Caco-2 (cell line): ENCODE measurements at regions not wholly inside any gene's neighbourhood (a gene's known extent, or its start where the extent isn't known, plus 50 kb on each side); places are given as distances from the start of the nearest gene placed in this dataset.

Source experiments
- BruUV-seq: library from RNA; stranded (reverse); fragments of 400-500 nt; replicated peaks from 2 replicates; lab custom pipeline; 2021; lab: Mats Ljungman, UMichigan
- CTCF ChIA-PET: fragments of 300-600 bp; sonication (Branson Sonifier 250); formaldehyde crosslinking; loops from one replicate; lab custom pipeline; 2022; ENCODE audit warnings: antibody characterized with exemption; lab: Charles Lee
- POLR2A ChIA-PET: fragments of 300-600 bp; sonication (Branson Sonifier 250); formaldehyde crosslinking; loops from one replicate; lab custom pipeline; 2022; ENCODE audit warnings: antibody characterized with exemption; lab: Charles Lee
- DNase-seq, 2 experiments: peaks; one replicate each; pipeline versions ENCODE4 v3.0.0 to v3.0.0-alpha.2; 2020 to 2022
- H3K27me3 ChIP-seq: replicated peaks from 2 replicates; pipeline ENCODE4 v1.6.0; 2011; ENCODE audit warnings: low read length; ENCODE audit not compliant: control insufficient read depth, insufficient read depth
- H3K36me3 ChIP-seq: 2 replicates; pipeline ENCODE4 v1.5.1; 2011; ENCODE audit warnings: low read length; ENCODE audit not compliant: control insufficient read depth, insufficient read depth
- H3K4me1 ChIP-seq: fragments of 250-450 bp; sonication (Bioruptor Pico); 2 replicates; pipeline ENCODE4 v1.5.1; 2020; ENCODE audit warnings: mild to moderate bottlenecking
- H3K4me3 ChIP-seq: 2 replicates; pipeline ENCODE4 v1.5.1; 2011; ENCODE audit warnings: low read depth, mild to moderate bottlenecking, control low read depth, low read length
- H3K9me3 ChIP-seq: fragments of 250-450 bp; sonication (Bioruptor Pico); 2 replicates; pipeline ENCODE4 v1.5.1; 2020; ENCODE audit warnings: mild to moderate bottlenecking, moderate library complexity
- H3K27ac Mint-ChIP-seq: one replicate; pipeline ENCODE4 v1.8.0; 2022; ENCODE audit warnings: mixed read lengths; ENCODE audit not compliant: unreplicated experiment
- H3K27me3 Mint-ChIP-seq: one replicate; pipeline ENCODE4 v1.8.0; 2022; ENCODE audit warnings: mixed read lengths; ENCODE audit not compliant: insufficient read depth, unreplicated experiment
- H3K36me3 Mint-ChIP-seq: one replicate; pipeline ENCODE4 v1.8.0; 2022; ENCODE audit warnings: mild to moderate bottlenecking, mixed read lengths; ENCODE audit not compliant: insufficient read depth, unreplicated experiment
- H3K4me1 Mint-ChIP-seq: one replicate; pipeline ENCODE4 v1.8.0; 2022; ENCODE audit warnings: low read depth, mixed read lengths; ENCODE audit not compliant: unreplicated experiment
- H3K4me3 Mint-ChIP-seq: one replicate; pipeline ENCODE4 v1.8.0; 2022; ENCODE audit warnings: mild to moderate bottlenecking, moderate library complexity, mixed read lengths; ENCODE audit not compliant: unreplicated experiment
- H3K9me3 Mint-ChIP-seq: one replicate; pipeline ENCODE4 v1.8.0; 2022; ENCODE audit warnings: mixed read lengths; ENCODE audit not compliant: unreplicated experiment
- CTCF ChIP-seq, 2 experiments: fragments of 200-600 bp in 1 of 2; IDR thresholded peaks; 1 replicate in 1 of 2; 2 replicates in 1 of 2; pipeline versions ENCODE4 v1.5.1 to v1.8.0; 2011 to 2022; ENCODE audit warnings: antibody characterized with exemption in 1 of 2, control low read depth in 1 of 2, inconsistent platforms in 1 of 2, low read depth in 1 of 2, low read length in 1 of 2, mild to moderate bottlenecking in 1 of 2, moderate library complexity in 1 of 2; ENCODE audit not compliant: insufficient read depth in 1 of 2, severe bottlenecking in 1 of 2, unreplicated experiment in 1 of 2
- intact Hi-C: fragments of 100-400 bp; cut with micrococcal nuclease; formaldehyde crosslinking; loops from one replicate; pipeline ENCODE4 v1.10.0; 2022; ENCODE audit not compliant: unreplicated experiment

GRCh38 chr5:92472981-92473566, 1090.0 kb upstream of the ARRDC3 start:
- Histone ChIP-seq H3K36me3 (no peaks in the 10 kb centered on the region), H3K4me3 (no peak overlapping the region), H3K9me3 (no peaks in the 10 kb centered on the region), H3K27me3 (no peaks in the 10 kb centered on the region), H3K4me1 (no peaks in the 10 kb centered on the region)
- Mint-ChIP-seq H3K27ac (no peak overlapping the region), H3K36me3 (no peaks in the 10 kb centered on the region), H3K4me1 (no peaks in the 10 kb centered on the region), H3K9me3 (peaks cover 19% of the 10 kb centered on the region), H3K4me3 (no peak overlapping the region), H3K27me3 (no peaks in the 10 kb centered on the region)
- ChIA-PET POLR2A (no interaction called here), CTCF (interaction anchor here (0.6 kb wide), 1 partner anchor 45 kb away, joined by 3 read pairs; no protein-coding TSS in a partner anchor)
- intact Hi-C loops, result no loop called here
- no peak for DNase-seq
- TF ChIP-seq CTCF (IDR thresholded peaks at IDR 0.05; ENCODE audit: insufficient read depth in 1 of 2, low read depth in 1 of 2, low read length in 1 of 2, severe bottlenecking in 1 of 2, unreplicated experiment in 1 of 2), result no peak
- BruUV-seq, result no TSS peak

GRCh38 chr5:92471861-92472260, 1088.7 kb upstream of the ARRDC3 start:
- Histone ChIP-seq H3K36me3 (no peaks in the 10 kb centered on the region), H3K4me1 (no peaks in the 10 kb centered on the region), H3K4me3 (no peak overlapping the region), H3K27me3 (no peaks in the 10 kb centered on the region), H3K9me3 (no peaks in the 10 kb centered on the region)
- DNase-seq, result no peak
- Mint-ChIP-seq H3K9me3 (peaks cover 19% of the 10 kb centered on the region), H3K4me1 (no peaks in the 10 kb centered on the region), H3K36me3 (no peaks in the 10 kb centered on the region), H3K4me3 (no peak overlapping the region), H3K27me3 (no peaks in the 10 kb centered on the region), H3K27ac (no peak overlapping the region)
- ChIA-PET CTCF (no interaction called here), POLR2A (no interaction called here)
- BruUV-seq, result no TSS peak
- no peak for TF ChIP-seq CTCF (IDR thresholded peaks at IDR 0.05; ENCODE audit: insufficient read depth in 1 of 2, low read depth in 1 of 2, low read length in 1 of 2, severe bottlenecking in 1 of 2, unreplicated experiment in 1 of 2)
- intact Hi-C loops, result no loop called here

- no peaks in the 10 kb centered on the region for H3K9me3 ChIP-seq
- H3K36me3 ChIP-seq, result no peaks in the 10 kb centered on the region
- H3K4me1 ChIP-seq, result no peaks in the 10 kb centered on the region
- no peak for DNase-seq
- TF ChIP-seq CTCF (IDR thresholded peaks at IDR 0.05; ENCODE audit: insufficient read depth in 1 of 2, low read depth in 1 of 2, low read length in 1 of 2, severe bottlenecking in 1 of 2, unreplicated experiment in 1 of 2), result no peak
- intact Hi-C loops, result no loop called here
- Mint-ChIP-seq H3K9me3 (peaks cover 19% of the 10 kb centered on the region), H3K27ac (no peak overlapping the region), H3K4me3 (no peak overlapping the region), H3K36me3 (no peaks in the 10 kb centered on the region), H3K4me1 (no peaks in the 10 kb centered on the region), H3K27me3 (no peaks in the 10 kb centered on the region)
- CTCF ChIA-PET, result no interaction called here
- BruUV-seq, result no TSS peak
- POLR2A ChIA-PET, result no interaction called here
- H3K27me3 ChIP-seq, result no peaks in the 10 kb centered on the region
- no peak overlapping the region for H3K4me3 ChIP-seq
Observed at GRCh38 chr5:92470770-92471169, 1087.7 kb upstream of the ARRDC3 start.
